H1 (cell line): ENCODE measurements at regions not wholly inside any gene's neighbourhood (a gene's known extent, or its start where the extent isn't known, plus 50 kb on each side); places are given as distances from the start of the nearest gene placed in this dataset.

Experiments
- CTCF ChIA-PET: fragments of 300-600 bp; sonication (Branson Sonifier 250); formaldehyde crosslinking; loops from one replicate; lab custom pipeline; 2021; ENCODE audit not compliant: partially characterized antibody; lab: Charles Lee
- POLR2A ChIA-PET: fragments of 300-600 bp; sonication (Branson Sonifier 250); formaldehyde crosslinking; loops from one replicate; lab custom pipeline; 2021; ENCODE audit warnings: inconsistent platforms; ENCODE audit not compliant: partially characterized antibody; lab: Charles Lee
- DNase-seq, 2 experiments: peaks; one replicate each; pipeline versions ENCODE4 v3.0.0 to v3.0.0-alpha.2; 2010 to 2022; ENCODE audit warnings: low spot score in 2 of 2, low read depth in 1 of 2, mixed read lengths in 1 of 2
- FAIRE-seq: peaks from 2 replicates; lab custom pipeline; 2011; peaks lifted over from hg19 to GRCh38; lab: Jason Lieb, UNC
- H2AFZ ChIP-seq: 2 replicates; pipeline ENCODE4 v1.8.1; 2012; ENCODE audit warnings: low read length, inconsistent platforms
- H2AK5ac ChIP-seq: 2 replicates; pipeline ENCODE4 v1.6.1; 2013; ENCODE audit warnings: low read depth, low read length
- H2BK120ac ChIP-seq: replicated peaks from 2 replicates; pipeline ENCODE3; 2013; ENCODE audit warnings: low read depth, low read length, inconsistent platforms
- H2BK12ac ChIP-seq: 2 replicates; pipeline ENCODE4 v1.6.1; 2013; ENCODE audit warnings: low read depth, low read length
- H2BK15ac ChIP-seq: 2 replicates; pipeline ENCODE4 v1.6.1; 2013; ENCODE audit warnings: low read length
- H2BK20ac ChIP-seq: 2 replicates; pipeline ENCODE4 v1.6.1; 2013; ENCODE audit warnings: low read length
- H2BK5ac ChIP-seq: 2 replicates; pipeline ENCODE4 v1.6.1; 2013; ENCODE audit warnings: low read depth, low read length
- H3K14ac ChIP-seq: 2 replicates; pipeline ENCODE4 v1.6.1; 2013; ENCODE audit warnings: inconsistent platforms; ENCODE audit not compliant: insufficient read length
- H3K18ac ChIP-seq: 2 replicates; pipeline ENCODE4 v1.6.1; 2013; ENCODE audit warnings: low read length; ENCODE audit errors: extremely low read depth
- H3K23ac ChIP-seq: 2 replicates; pipeline ENCODE4 v1.6.1; 2013; ENCODE audit warnings: inconsistent platforms; ENCODE audit not compliant: insufficient read length
- H3K23me2 ChIP-seq: 2 replicates; pipeline ENCODE4 v1.6.1; 2013; ENCODE audit warnings: low read depth, low read length
- H3K27ac ChIP-seq: 2 replicates; pipeline ENCODE4 v1.6.1; 2011; ENCODE audit warnings: low read depth, low read length, inconsistent platforms
- H3K27me3 ChIP-seq, 4 experiments: replicated peaks in 1 of 4; 1 replicate in 1 of 4; 2 replicates in 3 of 4; pipeline versions ENCODE4 v1.6.1 to v1.8.1; 2011 to 2013; ENCODE audit warnings: low read length in 3 of 4, mild to moderate bottlenecking in 3 of 4, inconsistent platforms in 2 of 4, mixed read lengths in 2 of 4, moderate library complexity in 1 of 4; ENCODE audit not compliant: control insufficient read depth in 3 of 4, insufficient read depth in 3 of 4; ENCODE audit errors: extremely low read depth in 1 of 4
- H3K36me3 ChIP-seq, 4 experiments: 2 replicates each; pipeline versions ENCODE4 v1.6.1 to v1.8.1; 2011 to 2013; ENCODE audit warnings: mild to moderate bottlenecking in 4 of 4, low read length in 3 of 4, moderate library complexity in 2 of 4, control low read depth in 1 of 4, inconsistent platforms in 1 of 4; ENCODE audit not compliant: insufficient read depth in 4 of 4, control insufficient read depth in 2 of 4
- H3K4ac ChIP-seq: replicated peaks from 2 replicates; pipeline ENCODE3; 2013; ENCODE audit warnings: low read length, low read depth, mixed read lengths, inconsistent platforms; ENCODE audit not compliant: insufficient read length
- H3K4me1 ChIP-seq, 4 experiments: replicated peaks in 1 of 4; 1 replicate in 1 of 4; 2 replicates in 3 of 4; pipeline versions ENCODE4 v1.6.1 to v1.8.1; 2011 to 2013; ENCODE audit warnings: low read length in 3 of 4, inconsistent platforms in 2 of 4, mixed read lengths in 1 of 4; ENCODE audit not compliant: insufficient read depth in 4 of 4, control insufficient read depth in 3 of 4
- H3K4me2 ChIP-seq, 2 experiments: 2 replicates each; pipeline versions ENCODE4 v1.6.1 to v1.8.1; 2011 to 2013; ENCODE audit warnings: low read depth in 2 of 2, low read length in 2 of 2, control low read depth in 1 of 2, inconsistent platforms in 1 of 2, mild to moderate bottlenecking in 1 of 2; ENCODE audit not compliant: insufficient read depth in 1 of 2
- H3K4me3 ChIP-seq, 4 experiments: fragments of 200-600, 300-600 bp in 1 of 4; sonication (generic), shearing (Covaris generic), sonication (Bioruptor Twin) in 1 of 4; 2 replicates each; pipeline versions ENCODE4 v1.5.1 to v1.8.1; 2011 to 2016; ENCODE audit warnings: low read length in 4 of 4, low read depth in 3 of 4, control low read depth in 2 of 4, inconsistent platforms in 2 of 4, mild to moderate bottlenecking in 2 of 4, mixed read lengths in 1 of 4, moderate library complexity in 1 of 4; ENCODE audit not compliant: insufficient read depth in 2 of 4; ENCODE audit errors: extremely low read depth in 1 of 4
- H3K56ac ChIP-seq: replicated peaks from 2 replicates; pipeline ENCODE3; 2013; ENCODE audit warnings: low read depth, mild to moderate bottlenecking, mixed read lengths, low read length, inconsistent platforms; ENCODE audit not compliant: insufficient read length
- H3K79me1 ChIP-seq: 2 replicates; pipeline ENCODE4 v1.6.1; 2013; ENCODE audit warnings: low read depth, low read length, control low read depth
- H3K79me2 ChIP-seq, 2 experiments: 2 replicates each; pipeline versions ENCODE4 v1.6.1 to v1.8.1; 2012 to 2013; ENCODE audit warnings: low read length in 2 of 2, mild to moderate bottlenecking in 2 of 2, inconsistent platforms in 1 of 2; ENCODE audit not compliant: insufficient read depth in 2 of 2, control insufficient read depth in 1 of 2
- H3K9ac ChIP-seq, 4 experiments: replicated peaks in 1 of 4; 1 replicate in 1 of 4; 2 replicates in 3 of 4; pipeline versions ENCODE4 v1.6.1 to v1.8.1; 2011 to 2013; ENCODE audit warnings: low read depth in 3 of 4, low read length in 3 of 4, control low read depth in 2 of 4, mild to moderate bottlenecking in 2 of 4, moderate library complexity in 2 of 4, inconsistent platforms in 1 of 4; ENCODE audit errors: extremely low read depth in 1 of 4
- H3K9me3 ChIP-seq, 2 experiments: 2 replicates each; pipeline versions ENCODE4 v1.6.1 to v1.8.1; 2012 to 2013; ENCODE audit warnings: mild to moderate bottlenecking in 2 of 2, moderate library complexity in 2 of 2, control low read depth in 1 of 2, inconsistent platforms in 1 of 2, low read depth in 1 of 2, low read length in 1 of 2, mixed read lengths in 1 of 2; ENCODE audit not compliant: insufficient read depth in 2 of 2
- H4K20me1 ChIP-seq, 2 experiments: replicated peaks in 1 of 2; 2 replicates each; pipeline versions ENCODE3 to v1.8.1; 2011 to 2013; ENCODE audit warnings: inconsistent platforms in 2 of 2, low read length in 2 of 2, mild to moderate bottlenecking in 1 of 2; ENCODE audit not compliant: insufficient read depth in 2 of 2, control insufficient read depth in 1 of 2
- H4K5ac ChIP-seq: 2 replicates; pipeline ENCODE4 v1.6.1; 2013; ENCODE audit warnings: low read length, low read depth, mixed read lengths, inconsistent platforms; ENCODE audit not compliant: insufficient read length
- H4K8ac ChIP-seq: 2 replicates; pipeline ENCODE4 v1.8.0; 2013; ENCODE audit warnings: mild to moderate bottlenecking, moderate library complexity, low read length, inconsistent platforms; ENCODE audit not compliant: insufficient read depth; ENCODE audit errors: extremely low read depth
- H4K91ac ChIP-seq: replicated peaks from 2 replicates; pipeline ENCODE3; 2013; ENCODE audit warnings: low read length, mixed read lengths, inconsistent platforms; ENCODE audit not compliant: insufficient read length
- ASH2L ChIP-seq: fragments of 200-600, 300-600 bp; sonication (generic); IDR thresholded peaks from one replicate; pipeline ENCODE4 v1.7.1; 2017; ENCODE audit warnings: low read length
- GABPA ChIP-seq: IDR thresholded peaks from 2 replicates; pipeline ENCODE4 v1.6.1; 2011; ENCODE audit warnings: mild to moderate bottlenecking, low read length, moderate library complexity, borderline replicate concordance; ENCODE audit not compliant: insufficient read depth
- HDAC2 ChIP-seq, 2 experiments: fragments of 300-600 bp in 1 of 2; sonication (generic) in 1 of 2; IDR thresholded peaks; 2 replicates each; pipeline ENCODE4 v1.6.1; 2011 to 2012; ENCODE audit warnings: low read depth in 2 of 2, low read length in 2 of 2, mild to moderate bottlenecking in 2 of 2, moderate library complexity in 2 of 2, borderline replicate concordance in 1 of 2, inconsistent platforms in 1 of 2
- JUN ChIP-seq: IDR thresholded peaks from 2 replicates; pipeline ENCODE4 v1.6.1; 2011; ENCODE audit warnings: low read depth, mild to moderate bottlenecking, improper control_type of control experiment, low read length
- POLR2A ChIP-seq, 2 experiments: IDR thresholded peaks; 1 replicate in 1 of 2; 2 replicates in 1 of 2; pipeline ENCODE4 v1.6.1; 2011; ENCODE audit warnings: low read depth in 2 of 2, low read length in 2 of 2, mild to moderate bottlenecking in 2 of 2; ENCODE audit errors: control extremely low read depth in 1 of 2
- SIN3A ChIP-seq, 2 experiments: IDR thresholded peaks in 1 of 2; conservative IDR thresholded peaks in 1 of 2; 2 replicates each; pipeline ENCODE4 v1.6.1; 2011 to 2012; ENCODE audit warnings: low read length in 2 of 2, improper control_type of control experiment in 1 of 2, low read depth in 1 of 2, mild to moderate bottlenecking in 1 of 2
- SP4 ChIP-seq: IDR thresholded peaks from 2 replicates; pipeline ENCODE4 v1.6.1; 2012; ENCODE audit warnings: low read length, inconsistent platforms
- TCF12 ChIP-seq: IDR thresholded peaks from 2 replicates; pipeline ENCODE4 v1.6.1; 2011; ENCODE audit warnings: low read depth, mild to moderate bottlenecking, low read length
- WGBS, 2 experiments: shearing (Covaris generic) in 1 of 2; methylation state at CpG; one replicate each; pipeline versions ENCODE4 v1.1.6 to v1.1.7; 2013 to 2015; ENCODE audit warnings: low lambda C conversion rate in 2 of 2, mixed read lengths in 2 of 2, inconsistent platforms in 1 of 2, low coverage in 1 of 2, missing lambda C conversion rate in 1 of 2; ENCODE audit not compliant: insufficient replicate concordance in 2 of 2, insufficient coverage in 1 of 2, insufficient read length in 1 of 2; ENCODE audit errors: extremely low coverage in 1 of 2, missing lambda C conversion rate in 1 of 2; 5-methylcytosine and 5-hydroxymethylcytosine counted together

- Histone ChIP-seq H3K4me3 (no peak overlapping the region), H3K23ac (no peak overlapping the region), H3K4ac (no peak overlapping the region), H3K23me2 (no peaks in the 10 kb centered on the region), H3K27me3 (no peaks in the 10 kb centered on the region), H2BK15ac (no peak overlapping the region), H2BK20ac (no peak overlapping the region), H2BK120ac (no peak overlapping the region), H3K27ac (no peak overlapping the region), H3K4me1 (no peaks in the 10 kb centered on the region), H2AFZ (no peak overlapping the region), H3K9me3 (no peaks in the 10 kb centered on the region), H3K79me2 (no peaks in the 10 kb centered on the region), H3K56ac (no peak overlapping the region), H4K20me1 (no peaks in the 10 kb centered on the region), H4K5ac (no peak overlapping the region), H2AK5ac (no peak overlapping the region), H2BK12ac (no peak overlapping the region), H3K4me2 (no peak overlapping the region), H4K8ac (no peak overlapping the region), H3K18ac (no peak overlapping the region), H4K91ac (no peak overlapping the region), H2BK5ac (no peak overlapping the region), H3K9ac (no peak overlapping the region), H3K36me3 (no peaks in the 10 kb centered on the region), H3K14ac (no peak overlapping the region), H3K79me1 (no peaks in the 10 kb centered on the region)
- WGBS, 2 experiments, result 82% methylated on average over 2 of the region's 2 CpGs; no CpG with 5 or more reads in 1 of the 2 experiments
- FAIRE-seq, result no peak
- no peak for TF ChIP-seq GABPA
- TF ChIP-seq HDAC2 (IDR thresholded peaks at IDR 0.05; ENCODE audit: borderline replicate concordance in 1 of 2, low read depth in 2 of 2, low read length in 2 of 2), result no peak
- no peak for TF ChIP-seq JUN
- no peak for TF ChIP-seq SIN3A (conservative IDR thresholded peaks at IDR 0.05 in 1 of 2, IDR thresholded peaks at IDR 0.05 in 1 of 2; ENCODE audit: low read depth in 1 of 2, low read length in 2 of 2)
- no peak for TF ChIP-seq TCF12
- TF ChIP-seq POLR2A (IDR thresholded peaks at IDR 0.05; ENCODE audit: control extremely low read depth in 1 of 2, low read depth in 2 of 2, low read length in 2 of 2), result no peak
- TF ChIP-seq ASH2L, result no peak
- no peak for TF ChIP-seq SP4
- POLR2A ChIA-PET, result no interaction called here
- DNase-seq, result no peak
- CTCF ChIA-PET, result no interaction called here
These were observed 373.0 kb downstream of the HDGFL1 start for GRCh38 chr6:22942403-22942802.
